Psoas muscle (tissue), 7 donors: ENCODE measurements at regions not wholly inside any gene's neighbourhood (a gene's known extent, or its start where the extent isn't known, plus 50 kb on each side); places are given as distances from the start of the nearest gene placed in this dataset.

Source experiments
- ATAC-seq, 4 donors: fragments of 200-7000 bp; cut with Tn5 transposase; one replicate each; pipeline ENCODE4 v1.9.1; 2020; ENCODE audit warnings: moderate library complexity in 3 of 4, mild to moderate bottlenecking in 2 of 4
- DNase-seq, 2 donors: peaks; one replicate each; pipeline ENCODE4 v3.0.0-alpha.2; 2020
- H3K27ac ChIP-seq: fragments of 200-600 bp; one replicate; pipeline ENCODE4 v1.8.0; 2022
- H3K27me3 ChIP-seq, 3 donors: fragments of 200-600 bp in 1 of 3; one replicate each; pipeline versions ENCODE4 v1.6.1 to v1.8.0; 2013 to 2022; ENCODE audit warnings: low read length in 2 of 3, mild to moderate bottlenecking in 2 of 3, moderate library complexity in 1 of 3; ENCODE audit not compliant: insufficient read depth in 3 of 3
- H3K36me3 ChIP-seq, 2 donors: fragments of 200-600 bp in 1 of 2; one replicate each; pipeline versions ENCODE4 v1.6.1 to v1.8.0; 2013 to 2022; ENCODE audit warnings: low read depth in 1 of 2, mild to moderate bottlenecking in 1 of 2, moderate library complexity in 1 of 2; ENCODE audit not compliant: insufficient read depth in 1 of 2
- H3K4me1 ChIP-seq: fragments of 200-600 bp; one replicate; pipeline ENCODE4 v1.8.0; 2022
- H3K4me3 ChIP-seq: fragments of 200-600 bp; one replicate; pipeline ENCODE4 v1.8.0; 2022; ENCODE audit warnings: mild to moderate bottlenecking
- H3K9me3 ChIP-seq: fragments of 200-600 bp; one replicate; pipeline ENCODE4 v1.8.0; 2022
- CTCF ChIP-seq: fragments of 200-600 bp; IDR thresholded peaks from one replicate; pipeline ENCODE4 v1.8.0; 2022; ENCODE audit warnings: antibody characterized with exemption
- WGBS, 3 donors: extraction: QIAGEN DNeasy Blood & Tissue Kit; methylation state at CpG; one replicate each; pipeline versions ENCODE4 v1.1.6 to v1.1.7; 2013; 5-methylcytosine and 5-hydroxymethylcytosine counted together
- intact Hi-C, 2 donors: fragments of 100-400 bp; cut with DNase I; formaldehyde crosslinking; loops; one replicate each; pipeline versions ENCODE4 v1.11.0 to v1.14.2; 2022
- donor health status: healthy with polysubstance abuse.
- donor health status: DM: no; HTN: no; CAD: no; lungs with moderate emphysema.
- donor health status: Bipolar disorder and iron deficiency.
- donor health status: healthy.
- donor health status: DM: yes; HTN: yes; CAD: no.
- donor health status: DM: no; HTN: no; CAD: no.
- donor health status: DM: yes; HTN: yes; CAD: no.

- intact Hi-C loops, result no loop called here
- no peak for DNase-seq
- Histone ChIP-seq H3K9me3 (no peaks in the 10 kb centered on the region), H3K4me1 (no peaks in the 10 kb centered on the region), H3K27ac (no peak overlapping the region), H3K27me3 (no peaks in the 10 kb centered on the region), H3K36me3 (no peaks in the 10 kb centered on the region), H3K4me3 (no peak overlapping the region)
- no peak for ATAC-seq
- 96 to 98% (median 96%) methylated on average over 2 of the region's 2 CpGs for WGBS, 3 donors
- TF ChIP-seq CTCF, result no peak
Measured at GRCh38 chr3:20846066-20846465, 660.1 kb upstream of the SGO1 start.

- TF ChIP-seq CTCF, result no peak
- no peak for ATAC-seq
- Histone ChIP-seq H3K27me3 (no peaks in the 10 kb centered on the region), H3K4me1 (no peaks in the 10 kb centered on the region), H3K9me3 (no peaks in the 10 kb centered on the region), H3K36me3 (no peaks in the 10 kb centered on the region), H3K4me3 (no peak overlapping the region), H3K27ac (no peak overlapping the region)
- 72 to 75% (median 75%) methylated on average over 5 of the region's 5 CpGs for WGBS, 3 donors
- DNase-seq, result no peak
- intact Hi-C loops, result no loop called here
Measured at GRCh38 chr3:20844851-20845250, 658.8 kb upstream of the SGO1 start.

- Histone ChIP-seq H3K9me3 (no peaks in the 10 kb centered on the region), H3K4me3 (no peak overlapping the region), H3K27me3 (no peaks in the 10 kb centered on the region), H3K36me3 (no peaks in the 10 kb centered on the region), H3K27ac (no peak overlapping the region), H3K4me1 (no peaks in the 10 kb centered on the region)
- 53 to 73% (median 70%) methylated on average over 3 of the region's 3 CpGs for WGBS, 3 donors
- ATAC-seq (no peak), DNase-seq (no peak)
- intact Hi-C loops, result no loop called here
- TF ChIP-seq CTCF, result no peak
Measured at GRCh38 chr3:20842594-20843436, 656.8 kb upstream of the SGO1 start.

- no peak overlapping the region for H3K4me3 ChIP-seq
- TF ChIP-seq CTCF, result no peak
- 83 to 91% (median 85%) methylated on average over 6 of the region's 6 CpGs for WGBS, 3 donors
- DNase-seq (no peak), ATAC-seq (no peak)
- no peaks in the 10 kb centered on the region for H3K36me3 ChIP-seq
- H3K4me1 ChIP-seq, result no peaks in the 10 kb centered on the region
- no peaks in the 10 kb centered on the region for H3K27me3 ChIP-seq
- intact Hi-C loops, result no loop called here
- no peak overlapping the region for H3K27ac ChIP-seq
- H3K9me3 ChIP-seq, result no peaks in the 10 kb centered on the region
Measured at GRCh38 chr3:20842002-20842401, 656.0 kb upstream of the SGO1 start.
